ENCODE measurements at regions not wholly inside any gene's neighbourhood (a gene's known extent, or its start where the extent isn't known, plus 50 kb on each side); places are given as distances from the start of the nearest gene placed in this dataset.

DNA sequence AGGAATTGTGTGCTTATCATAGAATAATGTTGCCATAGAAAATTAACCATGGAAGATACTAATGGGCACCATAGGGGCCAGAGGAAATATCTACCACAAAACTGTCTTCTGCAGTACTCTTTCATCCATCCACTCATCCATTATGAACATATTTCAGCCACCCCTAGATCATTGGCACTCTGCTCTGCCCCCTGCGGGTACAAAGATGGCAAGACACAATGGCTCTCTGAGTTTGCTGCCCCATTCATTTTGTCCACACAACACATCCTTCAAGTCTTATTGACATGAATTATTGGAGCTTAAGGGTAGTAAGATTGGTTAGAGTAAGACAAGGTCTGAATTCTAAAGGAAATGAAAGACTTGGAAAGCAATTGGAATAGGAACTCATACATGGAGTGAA lies 1224.7 kb upstream of the CELF4 start:
- TF ChIP-seq, protein P1, sequence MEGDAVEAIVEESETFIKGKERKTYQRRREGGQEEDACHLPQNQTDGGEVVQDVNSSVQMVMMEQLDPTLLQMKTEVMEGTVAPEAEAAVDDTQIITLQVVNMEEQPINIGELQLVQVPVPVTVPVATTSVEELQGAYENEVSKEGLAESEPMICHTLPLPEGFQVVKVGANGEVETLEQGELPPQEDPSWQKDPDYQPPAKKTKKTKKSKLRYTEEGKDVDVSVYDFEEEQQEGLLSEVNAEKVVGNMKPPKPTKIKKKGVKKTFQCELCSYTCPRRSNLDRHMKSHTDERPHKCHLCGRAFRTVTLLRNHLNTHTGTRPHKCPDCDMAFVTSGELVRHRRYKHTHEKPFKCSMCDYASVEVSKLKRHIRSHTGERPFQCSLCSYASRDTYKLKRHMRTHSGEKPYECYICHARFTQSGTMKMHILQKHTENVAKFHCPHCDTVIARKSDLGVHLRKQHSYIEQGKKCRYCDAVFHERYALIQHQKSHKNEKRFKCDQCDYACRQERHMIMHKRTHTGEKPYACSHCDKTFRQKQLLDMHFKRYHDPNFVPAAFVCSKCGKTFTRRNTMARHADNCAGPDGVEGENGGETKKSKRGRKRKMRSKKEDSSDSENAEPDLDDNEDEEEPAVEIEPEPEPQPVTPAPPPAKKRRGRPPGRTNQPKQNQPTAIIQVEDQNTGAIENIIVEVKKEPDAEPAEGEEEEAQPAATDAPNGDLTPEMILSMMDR (conservative IDR thresholded peaks at IDR 0.05; ENCODE audit: low read depth in 2 of 2), result peak; percentile 75 to 78
- TF ChIP-seq POLR2AphosphoS5 (IDR thresholded peaks at IDR 0.05; ENCODE audit: low read depth) (no peak), EZH2 (IDR thresholded peaks at IDR 0.05; ENCODE audit: low read depth, unreplicated experiment) (no peak), STAT1 (IDR thresholded peaks at IDR 0.05; ENCODE audit: unreplicated experiment) (no peak), ZNF114 (CRISPR knock-in tag; IDR thresholded peaks at IDR 0.05) (no peak), NANOG (IDR thresholded peaks at IDR 0.05; ENCODE audit: borderline replicate concordance) (no peak), CREB1 (CRISPR knock-in tag; IDR thresholded peaks at IDR 0.05; ENCODE audit: low read depth) (no peak), EZH2phosphoT487 (IDR thresholded peaks at IDR 0.05; ENCODE audit: unreplicated experiment) (no peak), JUNB (IDR thresholded peaks at IDR 0.05; ENCODE audit: unreplicated experiment) (no peak)
- TF ChIP-seq, protein P2, sequence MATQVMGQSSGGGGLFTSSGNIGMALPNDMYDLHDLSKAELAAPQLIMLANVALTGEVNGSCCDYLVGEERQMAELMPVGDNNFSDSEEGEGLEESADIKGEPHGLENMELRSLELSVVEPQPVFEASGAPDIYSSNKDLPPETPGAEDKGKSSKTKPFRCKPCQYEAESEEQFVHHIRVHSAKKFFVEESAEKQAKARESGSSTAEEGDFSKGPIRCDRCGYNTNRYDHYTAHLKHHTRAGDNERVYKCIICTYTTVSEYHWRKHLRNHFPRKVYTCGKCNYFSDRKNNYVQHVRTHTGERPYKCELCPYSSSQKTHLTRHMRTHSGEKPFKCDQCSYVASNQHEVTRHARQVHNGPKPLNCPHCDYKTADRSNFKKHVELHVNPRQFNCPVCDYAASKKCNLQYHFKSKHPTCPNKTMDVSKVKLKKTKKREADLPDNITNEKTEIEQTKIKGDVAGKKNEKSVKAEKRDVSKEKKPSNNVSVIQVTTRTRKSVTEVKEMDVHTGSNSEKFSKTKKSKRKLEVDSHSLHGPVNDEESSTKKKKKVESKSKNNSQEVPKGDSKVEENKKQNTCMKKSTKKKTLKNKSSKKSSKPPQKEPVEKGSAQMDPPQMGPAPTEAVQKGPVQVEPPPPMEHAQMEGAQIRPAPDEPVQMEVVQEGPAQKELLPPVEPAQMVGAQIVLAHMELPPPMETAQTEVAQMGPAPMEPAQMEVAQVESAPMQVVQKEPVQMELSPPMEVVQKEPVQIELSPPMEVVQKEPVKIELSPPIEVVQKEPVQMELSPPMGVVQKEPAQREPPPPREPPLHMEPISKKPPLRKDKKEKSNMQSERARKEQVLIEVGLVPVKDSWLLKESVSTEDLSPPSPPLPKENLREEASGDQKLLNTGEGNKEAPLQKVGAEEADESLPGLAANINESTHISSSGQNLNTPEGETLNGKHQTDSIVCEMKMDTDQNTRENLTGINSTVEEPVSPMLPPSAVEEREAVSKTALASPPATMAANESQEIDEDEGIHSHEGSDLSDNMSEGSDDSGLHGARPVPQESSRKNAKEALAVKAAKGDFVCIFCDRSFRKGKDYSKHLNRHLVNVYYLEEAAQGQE (IDR thresholded peaks at IDR 0.05; ENCODE audit: unreplicated experiment), result no peak
- TF ChIP-seq, protein P3, sequence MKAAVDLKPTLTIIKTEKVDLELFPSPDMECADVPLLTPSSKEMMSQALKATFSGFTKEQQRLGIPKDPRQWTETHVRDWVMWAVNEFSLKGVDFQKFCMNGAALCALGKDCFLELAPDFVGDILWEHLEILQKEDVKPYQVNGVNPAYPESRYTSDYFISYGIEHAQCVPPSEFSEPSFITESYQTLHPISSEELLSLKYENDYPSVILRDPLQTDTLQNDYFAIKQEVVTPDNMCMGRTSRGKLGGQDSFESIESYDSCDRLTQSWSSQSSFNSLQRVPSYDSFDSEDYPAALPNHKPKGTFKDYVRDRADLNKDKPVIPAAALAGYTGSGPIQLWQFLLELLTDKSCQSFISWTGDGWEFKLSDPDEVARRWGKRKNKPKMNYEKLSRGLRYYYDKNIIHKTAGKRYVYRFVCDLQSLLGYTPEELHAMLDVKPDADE (IDR thresholded peaks at IDR 0.05), result no peak

Measured in GM23338 (cell line).